Left renal pelvis (tissue), 4 donors: ENCODE measurements at regions not wholly inside any gene's neighbourhood (a gene's known extent, or its start where the extent isn't known, plus 50 kb on each side); places are given as distances from the start of the nearest gene placed in this dataset.
"Not testable (repeated sequence)": the region's sequence is repeated elsewhere in the genome, so short reads cannot be mapped to it uniquely, and the experiment has no call there.

Source experiments
- DNase-seq, 4 donors: peaks; one replicate each; pipeline ENCODE4 v3.0.0-alpha.2; 2013; ENCODE audit warnings: low read depth in 4 of 4, low spot score in 3 of 4

GRCh38 chr9:99663856-99664255 lies 157.8 kb upstream of the NR4A3 start:
- DNase-seq, result no peak

GRCh38 chr9:99666571-99666970 lies 155.1 kb upstream of the NR4A3 start:
- no peak for DNase-seq

GRCh38 chr9:99670886-99671285 lies 150.8 kb upstream of the NR4A3 start:
- not testable (repeated sequence) for DNase-seq

GRCh38 chr9:99677281-99677680 lies 144.4 kb upstream of the NR4A3 start:
- DNase-seq, result no peak

- no peak for DNase-seq
Measured at GRCh38 chr9:99678566-99678965, 143.1 kb upstream of the NR4A3 start.

GRCh38 chr9:99680191-99680590 lies 141.5 kb upstream of the NR4A3 start:
- no peak for DNase-seq

GRCh38 chr9:99681113-99681512 lies 140.6 kb upstream of the NR4A3 start:
- DNase-seq, result no peak

- DNase-seq, result no peak
Measured at GRCh38 chr9:99682378-99682777, 139.3 kb upstream of the NR4A3 start.

- DNase-seq, result no peak
Measured at GRCh38 chr9:99682870-99683269, 138.8 kb upstream of the NR4A3 start.

GRCh38 chr9:99690573-99690972 lies 131.1 kb upstream of the NR4A3 start:
- no peak for DNase-seq

- no peak for DNase-seq
Measured at GRCh38 chr9:99693888-99694287, 127.8 kb upstream of the NR4A3 start.

GRCh38 chr9:99694393-99694792 lies 127.3 kb upstream of the NR4A3 start:
- DNase-seq, result no peak

- DNase-seq, result no peak
Measured at GRCh38 chr9:99699396-99699795, 122.3 kb upstream of the NR4A3 start.

GRCh38 chr9:99712214-99712613 lies 109.5 kb upstream of the NR4A3 start:
- no peak for DNase-seq

GRCh38 chr9:99713838-99714306 lies 107.8 kb upstream of the NR4A3 start:
- no peak for DNase-seq

GRCh38 chr9:99718631-99719030 lies 103.1 kb upstream of the NR4A3 start:
- no peak for DNase-seq

- no peak for DNase-seq
Measured at GRCh38 chr9:99720455-99721050, 101.1 kb upstream of the NR4A3 start.

- DNase-seq, result no peak
Measured at GRCh38 chr9:99721898-99722297, 99.8 kb upstream of the NR4A3 start.

- no peak for DNase-seq
Measured at GRCh38 chr9:99722877-99723276, 98.8 kb upstream of the NR4A3 start.

GRCh38 chr9:99724640-99725039 lies 97.0 kb upstream of the NR4A3 start:
- DNase-seq, result no peak

- DNase-seq, result no peak
Measured at GRCh38 chr9:99725852-99726251, 95.8 kb upstream of the NR4A3 start.

GRCh38 chr9:99726758-99727157 lies 94.9 kb upstream of the NR4A3 start:
- DNase-seq, result no peak

- DNase-seq, result no peak
Measured at GRCh38 chr9:99730062-99730461, 91.6 kb upstream of the NR4A3 start.
